HepG2 (cell line): ENCODE measurements at regions not wholly inside any gene's neighbourhood (a gene's known extent, or its start where the extent isn't known, plus 50 kb on each side); places are given as distances from the start of the nearest gene placed in this dataset.

Experiments used
- CHD2 ChIP-seq: IDR thresholded peaks from 2 replicates; pipeline ENCODE4 v1.6.1; 2011; ENCODE audit warnings: low read depth, low read length, improper control_type of control experiment
- FOXA1 ChIP-seq, 2 experiments: fragments of 450-650 bp in 1 of 2; sonication (generic) in 1 of 2; formaldehyde crosslinking in 1 of 2; IDR thresholded peaks; 2 replicates each; pipeline versions ENCODE4 v1.4.0 to v1.6.1; 2016 to 2020; ENCODE audit warnings: missing genetic modification reagents in 1 of 2
- NFYB ChIP-seq: sonication (generic); formaldehyde crosslinking; IDR thresholded peaks from 2 replicates; pipeline ENCODE4 v1.4.0; 2020; ENCODE audit warnings: missing genetic modification reagents
- SMARCC2 ChIP-seq: fragments of 450-650 bp; IDR thresholded peaks from 2 replicates; pipeline ENCODE4 v1.6.1; 2017; ENCODE audit warnings: antibody characterized with exemption, mild to moderate bottlenecking
- SRSF1 ChIP-seq: fragments of 200-400 bp; formaldehyde crosslinking; optimal IDR thresholded peaks from 2 replicates; pipeline ENCODE3; 2017; ENCODE audit warnings: mild to moderate bottlenecking, low read depth, low read length, moderate library complexity
- ZIK1 ChIP-seq: sonication (generic); formaldehyde crosslinking; IDR thresholded peaks from 2 replicates; pipeline ENCODE4 v1.5.0; 2020; ENCODE audit warnings: mild to moderate bottlenecking, low read depth, missing genetic modification reagents, borderline replicate concordance
- ZNF468 ChIP-seq: sonication (generic); formaldehyde crosslinking; IDR thresholded peaks from 2 replicates; pipeline ENCODE4 v1.8.0; 2022; ENCODE audit warnings: mild to moderate bottlenecking, moderate library complexity, missing genetic modification reagents
- ZNF841 ChIP-seq: sonication (generic); formaldehyde crosslinking; IDR thresholded peaks from 2 replicates; pipeline ENCODE4 v1.8.1; 2023; ENCODE audit warnings: missing genetic modification reagents, borderline replicate concordance
- TF ChIP-seq, protein P1 (sequence below): sonication (generic); formaldehyde crosslinking; IDR thresholded peaks from 2 replicates; pipeline ENCODE4 v1.5.0; 2020; ENCODE audit warnings: mild to moderate bottlenecking, missing genetic modification reagents, moderate library complexity
- TF ChIP-seq, protein P2 (sequence below), 2 experiments: sonication (generic) in 1 of 2; formaldehyde crosslinking in 1 of 2; IDR thresholded peaks; 2 replicates each; pipeline versions ENCODE4 v1.5.1 to v1.6.1; 2011 to 2020; ENCODE audit warnings: borderline replicate concordance in 1 of 2, low read depth in 1 of 2, low read length in 1 of 2, mild to moderate bottlenecking in 1 of 2, missing genetic modification reagents in 1 of 2, moderate library complexity in 1 of 2
- TF ChIP-seq, protein P3 (sequence below): sonication (generic); formaldehyde crosslinking; IDR thresholded peaks from 2 replicates; pipeline ENCODE4 v1.4.0; 2020; ENCODE audit warnings: missing genetic modification reagents, borderline replicate concordance
- TF ChIP-seq, protein P4 (sequence below), 2 experiments: IDR thresholded peaks; 2 replicates each; pipeline ENCODE4 v1.6.1; 2011 to 2012; ENCODE audit warnings: low read length in 2 of 2, borderline replicate concordance in 1 of 2, low read depth in 1 of 2, mild to moderate bottlenecking in 1 of 2, moderate library complexity in 1 of 2

DNA sequence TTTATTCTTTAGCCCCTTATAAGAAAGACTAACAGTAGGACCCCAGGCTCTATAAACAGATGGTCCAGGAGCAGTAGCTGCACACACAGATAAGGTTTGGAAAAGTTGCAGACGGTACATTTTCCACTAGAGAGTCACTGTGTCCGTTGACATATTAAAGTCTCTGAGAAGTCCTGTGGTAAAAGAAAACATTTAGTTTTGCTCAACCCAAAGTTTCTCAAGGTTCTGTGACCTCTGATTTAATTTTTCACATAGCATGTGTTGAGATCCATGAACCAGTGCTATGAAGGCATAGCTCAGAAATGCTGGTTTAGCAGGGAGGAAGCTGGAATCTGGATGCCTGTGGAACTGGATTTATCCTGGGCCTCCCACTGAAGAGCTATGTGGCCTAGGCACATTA is 62.7 kb upstream of the RASEF start:
- no peak for TF ChIP-seq FOXA1 (IDR thresholded peaks at IDR 0.05)
- TF ChIP-seq FOXA1 (CRISPR knock-in tag; IDR thresholded peaks at IDR 0.05) = no peak
- TF ChIP-seq CHD2 = no peak
- TF ChIP-seq ZNF841 (CRISPR knock-in tag) = no peak
- no peak for TF ChIP-seq SMARCC2
- no peak for TF ChIP-seq ZNF468 (CRISPR knock-in tag)
- TF ChIP-seq, protein P1, sequence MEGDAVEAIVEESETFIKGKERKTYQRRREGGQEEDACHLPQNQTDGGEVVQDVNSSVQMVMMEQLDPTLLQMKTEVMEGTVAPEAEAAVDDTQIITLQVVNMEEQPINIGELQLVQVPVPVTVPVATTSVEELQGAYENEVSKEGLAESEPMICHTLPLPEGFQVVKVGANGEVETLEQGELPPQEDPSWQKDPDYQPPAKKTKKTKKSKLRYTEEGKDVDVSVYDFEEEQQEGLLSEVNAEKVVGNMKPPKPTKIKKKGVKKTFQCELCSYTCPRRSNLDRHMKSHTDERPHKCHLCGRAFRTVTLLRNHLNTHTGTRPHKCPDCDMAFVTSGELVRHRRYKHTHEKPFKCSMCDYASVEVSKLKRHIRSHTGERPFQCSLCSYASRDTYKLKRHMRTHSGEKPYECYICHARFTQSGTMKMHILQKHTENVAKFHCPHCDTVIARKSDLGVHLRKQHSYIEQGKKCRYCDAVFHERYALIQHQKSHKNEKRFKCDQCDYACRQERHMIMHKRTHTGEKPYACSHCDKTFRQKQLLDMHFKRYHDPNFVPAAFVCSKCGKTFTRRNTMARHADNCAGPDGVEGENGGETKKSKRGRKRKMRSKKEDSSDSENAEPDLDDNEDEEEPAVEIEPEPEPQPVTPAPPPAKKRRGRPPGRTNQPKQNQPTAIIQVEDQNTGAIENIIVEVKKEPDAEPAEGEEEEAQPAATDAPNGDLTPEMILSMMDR (CRISPR knock-in tag) = no peak
- TF ChIP-seq, protein P2, sequence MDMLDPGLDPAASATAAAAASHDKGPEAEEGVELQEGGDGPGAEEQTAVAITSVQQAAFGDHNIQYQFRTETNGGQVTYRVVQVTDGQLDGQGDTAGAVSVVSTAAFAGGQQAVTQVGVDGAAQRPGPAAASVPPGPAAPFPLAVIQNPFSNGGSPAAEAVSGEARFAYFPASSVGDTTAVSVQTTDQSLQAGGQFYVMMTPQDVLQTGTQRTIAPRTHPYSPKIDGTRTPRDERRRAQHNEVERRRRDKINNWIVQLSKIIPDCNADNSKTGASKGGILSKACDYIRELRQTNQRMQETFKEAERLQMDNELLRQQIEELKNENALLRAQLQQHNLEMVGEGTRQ (IDR thresholded peaks at IDR 0.05; ENCODE audit: low read depth, low read length) = no peak
- TF ChIP-seq, protein P2 (CRISPR knock-in tag; IDR thresholded peaks at IDR 0.05; ENCODE audit: borderline replicate concordance) = no peak
- TF ChIP-seq ZIK1 (CRISPR knock-in tag) = no peak
- TF ChIP-seq, protein P3, sequence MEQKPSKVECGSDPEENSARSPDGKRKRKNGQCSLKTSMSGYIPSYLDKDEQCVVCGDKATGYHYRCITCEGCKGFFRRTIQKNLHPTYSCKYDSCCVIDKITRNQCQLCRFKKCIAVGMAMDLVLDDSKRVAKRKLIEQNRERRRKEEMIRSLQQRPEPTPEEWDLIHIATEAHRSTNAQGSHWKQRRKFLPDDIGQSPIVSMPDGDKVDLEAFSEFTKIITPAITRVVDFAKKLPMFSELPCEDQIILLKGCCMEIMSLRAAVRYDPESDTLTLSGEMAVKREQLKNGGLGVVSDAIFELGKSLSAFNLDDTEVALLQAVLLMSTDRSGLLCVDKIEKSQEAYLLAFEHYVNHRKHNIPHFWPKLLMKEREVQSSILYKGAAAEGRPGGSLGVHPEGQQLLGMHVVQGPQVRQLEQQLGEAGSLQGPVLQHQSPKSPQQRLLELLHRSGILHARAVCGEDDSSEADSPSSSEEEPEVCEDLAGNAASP = no peak
- TF ChIP-seq, protein P4, sequence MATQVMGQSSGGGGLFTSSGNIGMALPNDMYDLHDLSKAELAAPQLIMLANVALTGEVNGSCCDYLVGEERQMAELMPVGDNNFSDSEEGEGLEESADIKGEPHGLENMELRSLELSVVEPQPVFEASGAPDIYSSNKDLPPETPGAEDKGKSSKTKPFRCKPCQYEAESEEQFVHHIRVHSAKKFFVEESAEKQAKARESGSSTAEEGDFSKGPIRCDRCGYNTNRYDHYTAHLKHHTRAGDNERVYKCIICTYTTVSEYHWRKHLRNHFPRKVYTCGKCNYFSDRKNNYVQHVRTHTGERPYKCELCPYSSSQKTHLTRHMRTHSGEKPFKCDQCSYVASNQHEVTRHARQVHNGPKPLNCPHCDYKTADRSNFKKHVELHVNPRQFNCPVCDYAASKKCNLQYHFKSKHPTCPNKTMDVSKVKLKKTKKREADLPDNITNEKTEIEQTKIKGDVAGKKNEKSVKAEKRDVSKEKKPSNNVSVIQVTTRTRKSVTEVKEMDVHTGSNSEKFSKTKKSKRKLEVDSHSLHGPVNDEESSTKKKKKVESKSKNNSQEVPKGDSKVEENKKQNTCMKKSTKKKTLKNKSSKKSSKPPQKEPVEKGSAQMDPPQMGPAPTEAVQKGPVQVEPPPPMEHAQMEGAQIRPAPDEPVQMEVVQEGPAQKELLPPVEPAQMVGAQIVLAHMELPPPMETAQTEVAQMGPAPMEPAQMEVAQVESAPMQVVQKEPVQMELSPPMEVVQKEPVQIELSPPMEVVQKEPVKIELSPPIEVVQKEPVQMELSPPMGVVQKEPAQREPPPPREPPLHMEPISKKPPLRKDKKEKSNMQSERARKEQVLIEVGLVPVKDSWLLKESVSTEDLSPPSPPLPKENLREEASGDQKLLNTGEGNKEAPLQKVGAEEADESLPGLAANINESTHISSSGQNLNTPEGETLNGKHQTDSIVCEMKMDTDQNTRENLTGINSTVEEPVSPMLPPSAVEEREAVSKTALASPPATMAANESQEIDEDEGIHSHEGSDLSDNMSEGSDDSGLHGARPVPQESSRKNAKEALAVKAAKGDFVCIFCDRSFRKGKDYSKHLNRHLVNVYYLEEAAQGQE (IDR thresholded peaks at IDR 0.05; ENCODE audit: borderline replicate concordance in 1 of 2, low read depth in 1 of 2, low read length in 2 of 2) = no peak
- TF ChIP-seq NFYB (CRISPR knock-in tag) = no peak
- TF ChIP-seq SRSF1 = no peak
